ENCODE measurements at regions not wholly inside any gene's neighbourhood (a gene's known extent, or its start where the extent isn't known, plus 50 kb on each side); places are given as distances from the start of the nearest gene placed in this dataset.

DNA sequence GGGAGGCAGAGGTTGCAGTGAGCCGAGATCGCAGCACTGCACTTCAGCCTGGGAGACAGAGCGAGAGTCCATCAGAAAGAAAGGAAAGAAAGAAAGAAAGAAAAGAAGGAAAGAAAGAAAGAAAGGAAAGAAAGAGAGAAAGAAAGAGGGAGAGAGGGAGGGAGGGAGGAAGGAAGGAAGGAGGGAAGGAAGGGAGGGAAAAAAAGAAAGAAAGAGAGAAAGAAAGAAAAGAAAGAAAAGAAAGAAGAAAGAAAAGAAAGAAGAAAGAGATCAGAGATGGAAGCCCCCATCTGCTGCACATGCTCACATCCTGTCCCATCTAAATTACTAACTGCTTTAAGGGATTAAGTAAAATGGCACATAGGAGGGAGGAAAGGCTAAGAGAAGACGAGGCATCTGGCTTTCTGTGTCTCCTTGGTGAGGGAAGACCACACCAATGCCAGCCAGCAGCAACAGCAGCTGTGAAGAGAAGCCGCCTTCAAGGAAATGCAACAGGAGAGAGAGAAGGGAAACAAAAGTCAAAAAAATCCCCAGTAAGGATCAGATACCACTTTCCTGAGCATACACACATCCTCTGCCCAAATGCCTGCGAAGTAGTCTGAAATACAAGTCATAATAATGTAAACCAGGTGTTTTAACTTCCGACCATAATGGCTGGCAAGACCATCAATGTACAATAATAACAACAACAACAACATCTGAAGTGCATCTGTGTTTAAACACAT lies 300.2 kb upstream of the JARID2 start (continued):
- no peak for TF ChIP-seq NFYC (CRISPR knock-in tag; IDR thresholded peaks at IDR 0.05)

DNA sequence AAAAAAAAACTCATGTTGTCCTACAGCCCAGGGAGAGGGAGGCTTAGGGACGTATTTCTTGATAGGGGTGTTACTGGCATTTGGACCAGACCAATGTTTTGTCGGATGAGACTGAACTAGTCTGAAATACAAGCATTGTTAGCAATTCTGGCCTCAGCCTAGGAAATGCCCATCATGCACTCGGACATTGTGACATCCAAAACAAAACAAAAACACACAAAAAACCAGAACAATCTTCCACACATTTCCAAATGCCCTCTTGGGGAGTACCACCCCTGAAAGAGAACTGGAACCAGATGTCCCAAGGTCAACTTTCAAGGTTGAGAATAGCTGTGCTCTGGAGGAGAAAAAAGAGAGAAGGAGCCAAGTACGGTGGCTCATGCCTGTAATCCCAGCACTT lies 299.1 kb upstream of the JARID2 start:
- BruUV-seq (replicated peaks), result no TSS peak

DNA sequence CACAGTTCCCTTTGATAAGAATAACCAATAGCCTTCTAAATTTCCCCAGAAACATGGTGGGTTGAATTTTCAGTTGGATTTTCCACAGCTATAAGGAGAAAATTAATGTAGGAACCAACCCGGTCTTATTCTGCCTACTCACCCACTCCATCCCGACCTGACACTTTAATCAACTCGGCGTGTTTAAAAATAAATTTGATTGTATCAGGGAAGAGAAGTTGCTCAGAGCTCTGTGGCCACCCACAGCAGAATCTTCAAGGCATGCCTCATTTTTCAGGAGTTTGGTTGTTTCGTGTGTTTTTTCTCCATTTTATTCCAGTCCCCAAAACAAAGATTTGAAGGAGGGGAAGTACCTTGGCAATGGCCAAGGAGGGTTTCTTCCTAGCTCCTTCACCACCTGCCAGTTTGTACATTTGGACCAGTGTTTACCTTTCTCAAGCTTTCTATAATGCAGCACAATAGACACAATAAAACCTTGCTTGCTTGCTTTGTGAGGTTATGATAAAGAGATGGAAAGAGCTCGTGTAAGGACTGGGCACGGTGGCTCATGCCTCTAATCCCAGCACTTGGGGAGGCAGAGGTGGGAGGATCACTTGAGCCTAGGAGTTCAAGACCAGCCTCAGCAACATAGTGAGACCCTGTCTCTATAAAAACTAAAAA lies 297.2 kb upstream of the JARID2 start:
- no peak for FAIRE-seq
- Histone ChIP-seq H3K9ac (ENCODE audit: insufficient read depth, low read depth, low read length) (no peak overlapping the region), H3K4me1 (ENCODE audit: insufficient read depth, low read length) (no peaks in the 10 kb centered on the region), H4K20me1 (ENCODE audit: insufficient read depth, low read length) (no peaks in the 10 kb centered on the region), H3K27me3 (ENCODE audit: control insufficient read depth in 1 of 2, insufficient read depth in 2 of 2, low read length in 2 of 2) (no peaks in the 10 kb centered on the region), H3K36me3 (replicated peaks in 1 of 2; ENCODE audit: control insufficient read depth in 1 of 2, insufficient read depth in 2 of 2, low read length in 2 of 2) (no peaks in the 10 kb centered on the region), H3K79me2 (ENCODE audit: insufficient read depth, low read length) (no peaks in the 10 kb centered on the region), H2AFZ (ENCODE audit: low read length) (no peak overlapping the region), H3K4me2 (ENCODE audit: low read depth, low read length) (no peak overlapping the region), H3K9me3 (ENCODE audit: low read length) (no peaks in the 10 kb centered on the region), H3K4me3 (replicated peaks in 1 of 3; ENCODE audit: insufficient read depth in 1 of 3, low read depth in 2 of 3, low read length in 3 of 3) (no peak overlapping the region), H3K27ac (ENCODE audit: extremely low read length, insufficient read depth, low read length) (no peak overlapping the region)
- no peak for DNase-seq (ENCODE audit: low spot score)
- in situ Hi-C loops (cut with HindIII; ENCODE audit: extremely low pct_ligation_motif_present, low pct_unique_long_range_greater_than_20kb), result no loop called here
- no peak for TF ChIP-seq ZNF451 (CRISPR knock-in tag; IDR thresholded peaks at IDR 0.05)
- no peak for TF ChIP-seq ZNF557 (CRISPR knock-in tag; IDR thresholded peaks at IDR 0.05)
- TF ChIP-seq, protein P1, sequence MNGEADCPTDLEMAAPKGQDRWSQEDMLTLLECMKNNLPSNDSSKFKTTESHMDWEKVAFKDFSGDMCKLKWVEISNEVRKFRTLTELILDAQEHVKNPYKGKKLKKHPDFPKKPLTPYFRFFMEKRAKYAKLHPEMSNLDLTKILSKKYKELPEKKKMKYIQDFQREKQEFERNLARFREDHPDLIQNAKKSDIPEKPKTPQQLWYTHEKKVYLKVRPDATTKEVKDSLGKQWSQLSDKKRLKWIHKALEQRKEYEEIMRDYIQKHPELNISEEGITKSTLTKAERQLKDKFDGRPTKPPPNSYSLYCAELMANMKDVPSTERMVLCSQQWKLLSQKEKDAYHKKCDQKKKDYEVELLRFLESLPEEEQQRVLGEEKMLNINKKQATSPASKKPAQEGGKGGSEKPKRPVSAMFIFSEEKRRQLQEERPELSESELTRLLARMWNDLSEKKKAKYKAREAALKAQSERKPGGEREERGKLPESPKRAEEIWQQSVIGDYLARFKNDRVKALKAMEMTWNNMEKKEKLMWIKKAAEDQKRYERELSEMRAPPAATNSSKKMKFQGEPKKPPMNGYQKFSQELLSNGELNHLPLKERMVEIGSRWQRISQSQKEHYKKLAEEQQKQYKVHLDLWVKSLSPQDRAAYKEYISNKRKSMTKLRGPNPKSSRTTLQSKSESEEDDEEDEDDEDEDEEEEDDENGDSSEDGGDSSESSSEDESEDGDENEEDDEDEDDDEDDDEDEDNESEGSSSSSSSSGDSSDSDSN (CRISPR knock-in tag; IDR thresholded peaks at IDR 0.05), result no peak
- TF ChIP-seq HOXD1 (CRISPR knock-in tag; IDR thresholded peaks at IDR 0.05), result no peak
- no peak for TF ChIP-seq SCMH1 (CRISPR knock-in tag; IDR thresholded peaks at IDR 0.05; ENCODE audit: borderline replicate concordance)
- TF ChIP-seq ZNF510 (CRISPR knock-in tag; IDR thresholded peaks at IDR 0.05; ENCODE audit: low read depth), result no peak
- TF ChIP-seq ZNF136 (CRISPR knock-in tag; IDR thresholded peaks at IDR 0.05; ENCODE audit: low read depth), result no peak
- TF ChIP-seq, protein P2, sequence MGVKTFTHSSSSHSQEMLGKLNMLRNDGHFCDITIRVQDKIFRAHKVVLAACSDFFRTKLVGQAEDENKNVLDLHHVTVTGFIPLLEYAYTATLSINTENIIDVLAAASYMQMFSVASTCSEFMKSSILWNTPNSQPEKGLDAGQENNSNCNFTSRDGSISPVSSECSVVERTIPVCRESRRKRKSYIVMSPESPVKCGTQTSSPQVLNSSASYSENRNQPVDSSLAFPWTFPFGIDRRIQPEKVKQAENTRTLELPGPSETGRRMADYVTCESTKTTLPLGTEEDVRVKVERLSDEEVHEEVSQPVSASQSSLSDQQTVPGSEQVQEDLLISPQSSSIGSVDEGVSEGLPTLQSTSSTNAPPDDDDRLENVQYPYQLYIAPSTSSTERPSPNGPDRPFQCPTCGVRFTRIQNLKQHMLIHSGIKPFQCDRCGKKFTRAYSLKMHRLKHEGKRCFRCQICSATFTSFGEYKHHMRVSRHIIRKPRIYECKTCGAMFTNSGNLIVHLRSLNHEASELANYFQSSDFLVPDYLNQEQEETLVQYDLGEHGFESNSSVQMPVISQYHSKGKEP (CRISPR knock-in tag; IDR thresholded peaks at IDR 0.05), result no peak
- TF ChIP-seq NAIF1 (CRISPR knock-in tag; IDR thresholded peaks at IDR 0.05; ENCODE audit: borderline replicate concordance), result no peak
- CTCF ChIA-PET (ENCODE audit: low intra/inter-chr PET ratio, low total read pairs), result no interaction called here
- intact Hi-C loops (cut with micrococcal nuclease; ENCODE audit: unreplicated experiment), result no loop called here
- WGBS (ENCODE audit: low lambda C conversion rate), result 23% methylated on average over 7 of the region's 7 CpGs
- BruUV-seq (replicated peaks), result no TSS peak
- POLR2A ChIA-PET, result no interaction called here
- ATAC-seq, result no peak

More for the DNA sequence above, 299.1 kb upstream of the JARID2 start:
- H3K79me2 ChIP-seq (ENCODE audit: insufficient read depth, low read length), result no peaks in the 10 kb centered on the region
- no peaks in the 10 kb centered on the region for H3K9me3 ChIP-seq (ENCODE audit: low read length)
- H4K20me1 ChIP-seq (ENCODE audit: insufficient read depth, low read length), result no peaks in the 10 kb centered on the region
- no peak overlapping the region for H3K27ac ChIP-seq (ENCODE audit: extremely low read length, insufficient read depth, low read length)
- TF ChIP-seq, protein P3, sequence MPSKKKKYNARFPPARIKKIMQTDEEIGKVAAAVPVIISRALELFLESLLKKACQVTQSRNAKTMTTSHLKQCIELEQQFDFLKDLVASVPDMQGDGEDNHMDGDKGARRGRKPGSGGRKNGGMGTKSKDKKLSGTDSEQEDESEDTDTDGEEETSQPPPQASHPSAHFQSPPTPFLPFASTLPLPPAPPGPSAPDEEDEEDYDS (CRISPR knock-in tag; IDR thresholded peaks at IDR 0.05), result no peak
- intact Hi-C loops (cut with micrococcal nuclease; ENCODE audit: unreplicated experiment) (no loop called here), in situ Hi-C loops (cut with HindIII; ENCODE audit: extremely low pct_ligation_motif_present, low pct_unique_long_range_greater_than_20kb) (no loop called here)
- H3K4me1 ChIP-seq (ENCODE audit: insufficient read depth, low read length), result no peaks in the 10 kb centered on the region
- CTCF ChIA-PET (ENCODE audit: low intra/inter-chr PET ratio, low total read pairs), result no interaction called here
- POLR2A ChIA-PET, result no interaction called here
- H3K4me3 ChIP-seq (replicated peaks in 1 of 3; ENCODE audit: insufficient read depth in 1 of 3, low read depth in 2 of 3, low read length in 3 of 3), result no peak overlapping the region
- no peak for DNase-seq (ENCODE audit: low spot score)
- no peak for ATAC-seq
- no peak overlapping the region for H3K9ac ChIP-seq (ENCODE audit: insufficient read depth, low read depth, low read length)
- no peak for FAIRE-seq
- H3K4me2 ChIP-seq (ENCODE audit: low read depth, low read length), result no peak overlapping the region
- H3K36me3 ChIP-seq (replicated peaks in 1 of 2; ENCODE audit: control insufficient read depth in 1 of 2, insufficient read depth in 2 of 2, low read length in 2 of 2), result no peaks in the 10 kb centered on the region
- peaks cover 0 to 5% of the 10 kb centered on the region in 2 experiments; a peak in 1 of 5 replicates for H3K27me3 ChIP-seq (ENCODE audit: control insufficient read depth in 1 of 2, insufficient read depth in 2 of 2, low read length in 2 of 2)
- 30% methylated on average over 4 of the region's 4 CpGs for WGBS (ENCODE audit: low lambda C conversion rate)
- H2AFZ ChIP-seq (ENCODE audit: low read length), result no peak overlapping the region

Data from HepG2 (cell line).